Body of pancreas (tissue), 4 donors: ENCODE measurements at regions not wholly inside any gene's neighbourhood (a gene's known extent, or its start where the extent isn't known, plus 50 kb on each side); places are given as distances from the start of the nearest gene placed in this dataset.

ENCODE experiments used
- CTCF ChIP-seq, 7 experiments: fragments of 450-650 bp in 4 of 7; fragments of 200-600 bp in 3 of 7; sonication (generic) in 3 of 7; IDR thresholded peaks; one replicate each; pipeline ENCODE4 v1.5.1; 2016 to 2019; ENCODE audit warnings: antibody characterized with exemption in 7 of 7
- POLR2A ChIP-seq, 3 donors: fragments of 450-650 bp; IDR thresholded peaks; one replicate each; pipeline ENCODE4 v1.6.1; 2016; ENCODE audit warnings: antibody characterized with exemption in 3 of 3, mild to moderate bottlenecking in 2 of 3

- TF ChIP-seq CTCF (IDR thresholded peaks at IDR 0.05), result no peak
- no peak for TF ChIP-seq POLR2A (IDR thresholded peaks at IDR 0.05)
Measured at GRCh38 chr3:65148687-65149086, 460.9 kb upstream of the ADAMTS9 start.
